ENCODE measurements at regions not wholly inside any gene's neighbourhood (a gene's known extent, or its start where the extent isn't known, plus 50 kb on each side); places are given as distances from the start of the nearest gene placed in this dataset.

GRCh38 chr2:13905831-13906230, 726.7 kb upstream of the LRATD1 start:
- H3K23ac ChIP-seq (ENCODE audit: insufficient read length, low read depth, low read length) = no peak overlapping the region
- WGBS (ENCODE audit: extremely low coverage, insufficient read length, low lambda C conversion rate) = no CpG with 5 or more reads among the region's 2 CpGs

More at GRCh38 chr2:13905831-13906230, 726.7 kb upstream of the LRATD1 start:
- no peak overlapping the region for H2BK12ac ChIP-seq (ENCODE audit: insufficient read length, low read depth, low read length)
- Mint-ChIP-seq H3K27me3 (ENCODE audit: low read depth) (no peaks in the 10 kb centered on the region), H3K9me3 (no peaks in the 10 kb centered on the region), H3K27ac (no peak overlapping the region), H3K36me3 (ENCODE audit: insufficient read depth in 1 of 3, low read depth in 3 of 3) (no peaks in the 10 kb centered on the region; a peak in 1 of 7 replicates), H3K4me3 (no peak overlapping the region), H3K4me1 (no peaks in the 10 kb centered on the region)
- no peak overlapping the region for H4K91ac ChIP-seq (ENCODE audit: insufficient read length, low read depth, low read length)
- H2AFZ ChIP-seq (ENCODE audit: low read length) = no peak overlapping the region
- H3K79me1 ChIP-seq (ENCODE audit: insufficient read depth, low read depth, low read length, poor library complexity, severe bottlenecking) = no peaks in the 10 kb centered on the region
- no peak overlapping the region for H3K14ac ChIP-seq (ENCODE audit: insufficient read depth, low read length)
- H4K20me1 ChIP-seq (ENCODE audit: control insufficient read depth, insufficient read depth, insufficient read length) = no peaks in the 10 kb centered on the region
- H3K9ac ChIP-seq (ENCODE audit: extremely low read depth, insufficient read length, low read length) = no peak overlapping the region
- no peak overlapping the region for H3K4me2 ChIP-seq (ENCODE audit: insufficient read depth, insufficient read length, low read length)
- H3K9me3 ChIP-seq (ENCODE audit: control insufficient read depth, low read depth, low read length) = no peaks in the 10 kb centered on the region
- no peak overlapping the region for H3T11ph ChIP-seq (ENCODE audit: low read length)
- no peak overlapping the region for H4K5ac ChIP-seq (ENCODE audit: insufficient read length, low read depth, low read length)
- H2BK20ac ChIP-seq (ENCODE audit: low read depth, low read length, poor library complexity, severe bottlenecking) = no peak overlapping the region
- H3K4ac ChIP-seq (ENCODE audit: low read depth, low read length) = no peak overlapping the region
- no peaks in the 10 kb centered on the region for H3K23me2 ChIP-seq (ENCODE audit: insufficient read length, low read depth, low read length, poor library complexity, severe bottlenecking)
- no peak for DNase-seq
- H2AK5ac ChIP-seq (ENCODE audit: insufficient read length, low read length) = no peak overlapping the region
- H2BK15ac ChIP-seq (ENCODE audit: low read depth, low read length) = no peak overlapping the region
- H3K27ac ChIP-seq (ENCODE audit: insufficient read length, low read depth, low read length) = no peak overlapping the region
- H3K18ac ChIP-seq (ENCODE audit: insufficient read length, low read depth, low read length) = no peak overlapping the region
- no peak overlapping the region for H3K56ac ChIP-seq (ENCODE audit: insufficient read length, low read depth, low read length)
- no peak overlapping the region for H2BK120ac ChIP-seq (ENCODE audit: low read depth, low read length, poor library complexity, severe bottlenecking)
- TF ChIP-seq CTCF (conservative IDR thresholded peaks at IDR 0.05) = no peak
- no peaks in the 10 kb centered on the region for H3K27me3 ChIP-seq (ENCODE audit: insufficient read depth, low read length)
- H3K4me1 ChIP-seq (ENCODE audit: insufficient read depth, low read length) = no peaks in the 10 kb centered on the region
- H4K8ac ChIP-seq (replicated peaks; ENCODE audit: insufficient read length, low read depth, low read length) = no peak overlapping the region
- no peak overlapping the region for H2BK5ac ChIP-seq (ENCODE audit: insufficient read length, low read length)
- H3K79me2 ChIP-seq (ENCODE audit: insufficient read depth, low read length) = no peaks in the 10 kb centered on the region
